Body of pancreas (tissue), 4 donors: ENCODE measurements at regions not wholly inside any gene's neighbourhood (a gene's known extent, or its start where the extent isn't known, plus 50 kb on each side); places are given as distances from the start of the nearest gene placed in this dataset.

Experiments used
- ATAC-seq: fragments of 150-250 bp; one replicate; pipeline ENCODE4 v1.9.1; 2016
- DNase-seq, 4 donors: peaks; one replicate each; pipeline ENCODE4 v3.0.0-alpha.2; 2019
- H3K27ac ChIP-seq, 4 donors: fragments of 200-600 bp; sonication (generic); 1 replicate in 3 of 4; 2 replicates in 1 of 4; pipeline versions ENCODE4 v1.5.1 to v1.6.1; 2016 to 2019; ENCODE audit warnings: mild to moderate bottlenecking in 1 of 4, mixed read lengths in 1 of 4, moderate library complexity in 1 of 4
- H3K27me3 ChIP-seq, 2 donors: fragments of 200-600 bp; sonication (generic); one replicate each; pipeline ENCODE4 v1.6.0; 2016; ENCODE audit warnings: mild to moderate bottlenecking in 1 of 2
- H3K36me3 ChIP-seq, 2 donors: fragments of 200-600 bp; sonication (generic); replicated peaks in 1 of 2; 2 replicates each; pipeline ENCODE4 v1.5.1; 2016; ENCODE audit warnings: low read depth in 2 of 2; ENCODE audit not compliant: insufficient read depth in 1 of 2
- H3K4me1 ChIP-seq: fragments of 200-600 bp; sonication (generic); one replicate; pipeline ENCODE4 v1.6.0; 2016
- H3K4me3 ChIP-seq, 2 donors: fragments of 200-600 bp; sonication (generic); 1 replicate in 1 of 2; 2 replicates in 1 of 2; pipeline ENCODE4 v1.5.1; 2016 to 2019
- H3K9me3 ChIP-seq, 3 donors: fragments of 200-600 bp; sonication (generic); 1 replicate in 2 of 3; 2 replicates in 1 of 3; pipeline ENCODE4 v1.5.1; 2016
- CTCF ChIP-seq, 7 experiments: fragments of 450-650 bp in 4 of 7; fragments of 200-600 bp in 3 of 7; sonication (generic) in 3 of 7; IDR thresholded peaks; one replicate each; pipeline ENCODE4 v1.5.1; 2016 to 2019; ENCODE audit warnings: antibody characterized with exemption in 7 of 7
- POLR2A ChIP-seq, 3 donors: fragments of 450-650 bp; IDR thresholded peaks; one replicate each; pipeline ENCODE4 v1.6.1; 2016; ENCODE audit warnings: antibody characterized with exemption in 3 of 3, mild to moderate bottlenecking in 2 of 3
- WGBS, 2 donors: methylation state at CpG; one replicate each; pipeline ENCODE4 v1.1.5; 2017; 5-methylcytosine and 5-hydroxymethylcytosine counted together
- intact Hi-C: fragments of 100-400 bp; cut with DNase I; formaldehyde crosslinking; loops from one replicate; pipeline ENCODE4 v1.15.1; 2023

- Histone ChIP-seq H3K4me1 (no peaks in the 10 kb centered on the region), H3K9me3 (no peaks in the 10 kb centered on the region), H3K27me3 (no peaks in the 10 kb centered on the region), H3K27ac (no peak overlapping the region), H3K4me3 (no peak overlapping the region), H3K36me3 (no peaks in the 10 kb centered on the region)
- no peak for ATAC-seq
- intact Hi-C loops = no loop called here
- TF ChIP-seq CTCF (IDR thresholded peaks at IDR 0.05) (no peak), POLR2A (IDR thresholded peaks at IDR 0.05) (no peak)
- whole genome bisulfite sequencing, 2 donors = 69 to 85% methylated on average over 2 of the region's 2 CpGs
- DNase-seq = no peak
These were observed 134.9 kb downstream of the LSMEM1 start for GRCh38 chr7:112615701-112616100.

GRCh38 chr7:112616295-112616694 lies 135.5 kb downstream of the LSMEM1 start:
- 65 to 72% methylated on average over 2 of the region's 2 CpGs for WGBS, 2 donors
- intact Hi-C loops = no loop called here
- DNase-seq = no peak
- Histone ChIP-seq H3K9me3 (no peaks in the 10 kb centered on the region), H3K4me1 (no peaks in the 10 kb centered on the region), H3K27me3 (no peaks in the 10 kb centered on the region), H3K36me3 (no peaks in the 10 kb centered on the region), H3K4me3 (no peak overlapping the region), H3K27ac (no peak overlapping the region)
- TF ChIP-seq POLR2A (IDR thresholded peaks at IDR 0.05) = no peak
- ATAC-seq = no peak

GRCh38 chr7:112619343-112619742 lies 138.6 kb downstream of the LSMEM1 start:
- DNase-seq (no peak), ATAC-seq (no peak)
- H3K9me3 ChIP-seq = no peaks in the 10 kb centered on the region
- intact Hi-C loops = no loop called here
- no peaks in the 10 kb centered on the region for H3K4me1 ChIP-seq
- no peak overlapping the region for H3K27ac ChIP-seq
- H3K27me3 ChIP-seq = no peaks in the 10 kb centered on the region
- no peaks in the 10 kb centered on the region for H3K36me3 ChIP-seq
- TF ChIP-seq CTCF (IDR thresholded peaks at IDR 0.05) = no peak
- TF ChIP-seq POLR2A (IDR thresholded peaks at IDR 0.05) = no peak
- no peak overlapping the region for H3K4me3 ChIP-seq

GRCh38 chr7:112622159-112622715 lies 141.4 kb downstream of the LSMEM1 start:
- H3K36me3 ChIP-seq = no peaks in the 10 kb centered on the region
- DNase-seq (no peak), ATAC-seq (no peak)
- H3K4me3 ChIP-seq = no peak overlapping the region
- H3K27ac ChIP-seq = no peak overlapping the region
- intact Hi-C loops = no loop called here
- 86 to 87% methylated on average over 23 of the region's 23 CpGs for WGBS, 2 donors
- no peak for TF ChIP-seq POLR2A (IDR thresholded peaks at IDR 0.05)
- TF ChIP-seq CTCF (IDR thresholded peaks at IDR 0.05) = no peak
- peaks cover 0 to 4% (median 0%) of the 10 kb centered on the region in 3 donors for H3K9me3 ChIP-seq
- H3K4me1 ChIP-seq = no peaks in the 10 kb centered on the region
- no peaks in the 10 kb centered on the region for H3K27me3 ChIP-seq

GRCh38 chr7:112624416-112624815 lies 143.6 kb downstream of the LSMEM1 start:
- intact Hi-C loops = no loop called here
- ATAC-seq = no peak
- no peak overlapping the region for H3K4me3 ChIP-seq
- H3K36me3 ChIP-seq = no peaks in the 10 kb centered on the region
- DNase-seq = no peak
- peaks cover 0 to 4% (median 0%) of the 10 kb centered on the region in 3 donors for H3K9me3 ChIP-seq
- WGBS, 2 donors = 68 to 71% methylated on average over 4 of the region's 4 CpGs
- TF ChIP-seq CTCF (IDR thresholded peaks at IDR 0.05) (no peak), POLR2A (IDR thresholded peaks at IDR 0.05) (no peak)
- H3K27ac ChIP-seq = no peak overlapping the region
- H3K4me1 ChIP-seq = no peaks in the 10 kb centered on the region
- H3K27me3 ChIP-seq = no peaks in the 10 kb centered on the region
